ENCODE measurements at regions not wholly inside any gene's neighbourhood (a gene's known extent, or its start where the extent isn't known, plus 50 kb on each side); places are given as distances from the start of the nearest gene placed in this dataset.

- no peaks in the 10 kb centered on the region for H3K27me3 ChIP-seq (ENCODE audit: control insufficient read depth, insufficient read depth, low read length)
- no peak overlapping the region for H3K27ac ChIP-seq (ENCODE audit: low read depth, low read length)
- no peak overlapping the region for H3K9ac ChIP-seq (ENCODE audit: low read depth, low read length)
Measured at GRCh38 chrX:69083361-69083760, 81.9 kb downstream of the PJA1 start.

GRCh38 chrX:69082753-69083150 lies 82.5 kb downstream of the PJA1 start:
- H3K9me3 ChIP-seq (ENCODE audit: control insufficient read depth, insufficient read depth, low read length), result 0 out of 2 replicates have a peak, but pooled peaks cover 6% of the 10 kb centered on the region
- H3K27me3 ChIP-seq (ENCODE audit: control insufficient read depth, insufficient read depth, low read length), result no peaks in the 10 kb centered on the region
- no peak overlapping the region for H3K4me3 ChIP-seq (ENCODE audit: low read depth, low read length)
- no peaks in the 10 kb centered on the region for H3K36me3 ChIP-seq (ENCODE audit: control insufficient read depth, insufficient read depth, low read length)
- H3K9ac ChIP-seq (ENCODE audit: low read depth, low read length), result no peak overlapping the region
- peaks cover 7% of the 10 kb centered on the region; the same call in 1 of the 2 replicates for H3K4me1 ChIP-seq (ENCODE audit: control insufficient read depth, insufficient read depth, low read length)
- H3K27ac ChIP-seq (ENCODE audit: low read depth, low read length), result no peak overlapping the region

More at GRCh38 chrX:69083361-69083760, 81.9 kb downstream of the PJA1 start:
- H3K36me3 ChIP-seq (ENCODE audit: control insufficient read depth, insufficient read depth, low read length), result no peaks in the 10 kb centered on the region
- H3K4me1 ChIP-seq (ENCODE audit: control insufficient read depth, insufficient read depth, low read length), result peaks cover 4% of the 10 kb centered on the region; the same call in 1 of the 2 replicates
- H3K4me3 ChIP-seq (ENCODE audit: low read depth, low read length), result no peak overlapping the region
- H3K9me3 ChIP-seq (ENCODE audit: control insufficient read depth, insufficient read depth, low read length), result 0 out of 2 replicates have a peak, but pooled peaks cover 6% of the 10 kb centered on the region

- H3K36me3 ChIP-seq (ENCODE audit: control insufficient read depth, insufficient read depth, low read length), result no peaks in the 10 kb centered on the region
- H3K4me1 ChIP-seq (ENCODE audit: control insufficient read depth, insufficient read depth, low read length), result peaks cover 7% of the 10 kb centered on the region; the same call in 1 of the 2 replicates
- H3K4me3 ChIP-seq (ENCODE audit: low read depth, low read length), result no peak overlapping the region
- H3K27me3 ChIP-seq (ENCODE audit: control insufficient read depth, insufficient read depth, low read length), result no peaks in the 10 kb centered on the region
- H3K27ac ChIP-seq (ENCODE audit: low read depth, low read length), result no peak overlapping the region
- 0 out of 2 replicates have a peak, but pooled peaks cover 6% of the 10 kb centered on the region for H3K9me3 ChIP-seq (ENCODE audit: control insufficient read depth, insufficient read depth, low read length)
- H3K9ac ChIP-seq (ENCODE audit: low read depth, low read length), result no peak overlapping the region
Measured at GRCh38 chrX:69082055-69082752, 83.0 kb downstream of the PJA1 start.

- Histone ChIP-seq H3K27ac (ENCODE audit: low read depth, low read length) (no peak overlapping the region), H3K36me3 (ENCODE audit: control insufficient read depth, insufficient read depth, low read length) (no peaks in the 10 kb centered on the region), H3K27me3 (ENCODE audit: control insufficient read depth, insufficient read depth, low read length) (no peaks in the 10 kb centered on the region), H3K9ac (ENCODE audit: low read depth, low read length) (no peak overlapping the region), H3K9me3 (ENCODE audit: control insufficient read depth, insufficient read depth, low read length) (peaks cover 14% of the 10 kb centered on the region; the same call in 1 of the 2 replicates), H3K4me3 (ENCODE audit: low read depth, low read length) (no peak overlapping the region), H3K4me1 (ENCODE audit: control insufficient read depth, insufficient read depth, low read length) (peaks cover 7% of the 10 kb centered on the region; the same call in 1 of the 2 replicates)
Measured at GRCh38 chrX:69080855-69081465, 84.3 kb downstream of the PJA1 start.

- Histone ChIP-seq H3K4me3 (ENCODE audit: low read depth, low read length) (no peak overlapping the region), H3K27me3 (ENCODE audit: control insufficient read depth, insufficient read depth, low read length) (no peaks in the 10 kb centered on the region), H3K9me3 (ENCODE audit: control insufficient read depth, insufficient read depth, low read length) (peaks cover 19% of the 10 kb centered on the region; the same call in 1 of the 2 replicates), H3K9ac (ENCODE audit: low read depth, low read length) (no peak overlapping the region), H3K4me1 (ENCODE audit: control insufficient read depth, insufficient read depth, low read length) (peaks cover 7% of the 10 kb centered on the region; the same call in 1 of the 2 replicates), H3K36me3 (ENCODE audit: control insufficient read depth, insufficient read depth, low read length) (no peaks in the 10 kb centered on the region), H3K27ac (ENCODE audit: low read depth, low read length) (no peak overlapping the region)
Measured at GRCh38 chrX:69079268-69079667, 86.0 kb downstream of the PJA1 start.

GRCh38 chrX:69077895-69078455 lies 87.3 kb downstream of the PJA1 start:
- H3K36me3 ChIP-seq (ENCODE audit: control insufficient read depth, insufficient read depth, low read length), result no peaks in the 10 kb centered on the region
- no peak overlapping the region for H3K27ac ChIP-seq (ENCODE audit: low read depth, low read length)
- H3K4me3 ChIP-seq (ENCODE audit: low read depth, low read length), result no peak overlapping the region
- H3K4me1 ChIP-seq (ENCODE audit: control insufficient read depth, insufficient read depth, low read length), result peaks cover 7% of the 10 kb centered on the region; the same call in 1 of the 2 replicates
- H3K9ac ChIP-seq (ENCODE audit: low read depth, low read length), result no peak overlapping the region
- peaks cover 19% of the 10 kb centered on the region; the same call in 1 of the 2 replicates for H3K9me3 ChIP-seq (ENCODE audit: control insufficient read depth, insufficient read depth, low read length)
- H3K27me3 ChIP-seq (ENCODE audit: control insufficient read depth, insufficient read depth, low read length), result no peaks in the 10 kb centered on the region

- peaks cover 17% of the 10 kb centered on the region; the same call in 1 of the 2 replicates for H3K9me3 ChIP-seq (ENCODE audit: control insufficient read depth, insufficient read depth, low read length)
- no peaks in the 10 kb centered on the region for H3K27me3 ChIP-seq (ENCODE audit: control insufficient read depth, insufficient read depth, low read length)
- H3K27ac ChIP-seq (ENCODE audit: low read depth, low read length), result no peak overlapping the region
- H3K36me3 ChIP-seq (ENCODE audit: control insufficient read depth, insufficient read depth, low read length), result no peaks in the 10 kb centered on the region
- H3K9ac ChIP-seq (ENCODE audit: low read depth, low read length), result no peak overlapping the region
- H3K4me1 ChIP-seq (ENCODE audit: control insufficient read depth, insufficient read depth, low read length), result peaks cover 3% of the 10 kb centered on the region; the same call in 1 of the 2 replicates
- no peak overlapping the region for H3K4me3 ChIP-seq (ENCODE audit: low read depth, low read length)
Measured at GRCh38 chrX:69076088-69076487, 89.2 kb downstream of the PJA1 start.

GRCh38 chrX:69074726-69075125 lies 90.5 kb downstream of the PJA1 start:
- Histone ChIP-seq H3K27ac (ENCODE audit: low read depth, low read length) (no peak overlapping the region), H3K9ac (ENCODE audit: low read depth, low read length) (no peak overlapping the region), H3K27me3 (ENCODE audit: control insufficient read depth, insufficient read depth, low read length) (no peaks in the 10 kb centered on the region), H3K9me3 (ENCODE audit: control insufficient read depth, insufficient read depth, low read length) (peaks cover 19% of the 10 kb centered on the region; the same call in 1 of the 2 replicates), H3K36me3 (ENCODE audit: control insufficient read depth, insufficient read depth, low read length) (no peaks in the 10 kb centered on the region), H3K4me1 (ENCODE audit: control insufficient read depth, insufficient read depth, low read length) (0 out of 2 replicates have a peak, but pooled peaks cover 3% of the 10 kb centered on the region), H3K4me3 (ENCODE audit: low read depth, low read length) (no peak overlapping the region)

GRCh38 chrX:69073721-69074120 lies 91.5 kb downstream of the PJA1 start:
- no peaks in the 10 kb centered on the region for H3K36me3 ChIP-seq (ENCODE audit: control insufficient read depth, insufficient read depth, low read length)
- H3K27me3 ChIP-seq (ENCODE audit: control insufficient read depth, insufficient read depth, low read length), result no peaks in the 10 kb centered on the region
- no peak overlapping the region for H3K9ac ChIP-seq (ENCODE audit: low read depth, low read length)
- no peak overlapping the region for H3K27ac ChIP-seq (ENCODE audit: low read depth, low read length)
- 0 out of 2 replicates have a peak, but pooled peaks cover 3% of the 10 kb centered on the region for H3K4me1 ChIP-seq (ENCODE audit: control insufficient read depth, insufficient read depth, low read length)
- peaks cover 21% of the 10 kb centered on the region; the same call in 1 of the 2 replicates for H3K9me3 ChIP-seq (ENCODE audit: control insufficient read depth, insufficient read depth, low read length)
- H3K4me3 ChIP-seq (ENCODE audit: low read depth, low read length), result no peak overlapping the region

- Histone ChIP-seq H3K9ac (ENCODE audit: low read depth, low read length) (no peak overlapping the region), H3K9me3 (ENCODE audit: control insufficient read depth, insufficient read depth, low read length) (peaks cover 24% of the 10 kb centered on the region; the same call in 1 of the 2 replicates), H3K36me3 (ENCODE audit: control insufficient read depth, insufficient read depth, low read length) (no peaks in the 10 kb centered on the region), H3K27ac (ENCODE audit: low read depth, low read length) (no peak overlapping the region), H3K4me3 (ENCODE audit: low read depth, low read length) (no peak overlapping the region), H3K4me1 (ENCODE audit: control insufficient read depth, insufficient read depth, low read length) (0 out of 2 replicates have a peak, but pooled peaks cover 3% of the 10 kb centered on the region), H3K27me3 (ENCODE audit: control insufficient read depth, insufficient read depth, low read length) (no peaks in the 10 kb centered on the region)
Measured at GRCh38 chrX:69073241-69073640, 92.0 kb downstream of the PJA1 start.

Measured in HUES48 (cell line).